Immature natural killer cell (primary cell): ENCODE measurements at regions not wholly inside any gene's neighbourhood (a gene's known extent, or its start where the extent isn't known, plus 50 kb on each side); places are given as distances from the start of the nearest gene placed in this dataset.
"Not testable (repeated sequence)": the region's sequence is repeated elsewhere in the genome, so short reads cannot be mapped to it uniquely, and the experiment has no call there.

ENCODE experiments used
- DNase-seq, 3 donors: peaks; one replicate each; pipeline ENCODE4 v3.0.0; 2022; ENCODE audit warnings: mixed read lengths in 1 of 3
- H3K27ac Mint-ChIP-seq, 6 donors: one replicate each; pipeline ENCODE4 v1.8.0; 2020; ENCODE audit warnings: mixed read lengths in 6 of 6, mild to moderate bottlenecking in 5 of 6, inconsistent platforms in 4 of 6, moderate library complexity in 3 of 6
- H3K27me3 Mint-ChIP-seq, 3 donors: one replicate each; pipeline ENCODE4 v1.8.0; 2020 to 2021; ENCODE audit warnings: low read depth in 3 of 3, mild to moderate bottlenecking in 3 of 3, mixed read lengths in 3 of 3, moderate library complexity in 3 of 3, inconsistent platforms in 1 of 3
- H3K36me3 Mint-ChIP-seq, 3 donors: one replicate each; pipeline ENCODE4 v1.8.0; 2020; ENCODE audit warnings: mixed read lengths in 3 of 3, inconsistent platforms in 2 of 3, mild to moderate bottlenecking in 2 of 3
- H3K4me1 Mint-ChIP-seq, 2 donors: one replicate each; pipeline ENCODE4 v1.8.0; 2020; ENCODE audit warnings: inconsistent platforms in 2 of 2, mild to moderate bottlenecking in 2 of 2, mixed read lengths in 2 of 2, moderate library complexity in 1 of 2
- H3K4me3 Mint-ChIP-seq, 5 donors: one replicate each; pipeline ENCODE4 v1.8.0; 2020; ENCODE audit warnings: mild to moderate bottlenecking in 5 of 5, mixed read lengths in 5 of 5, inconsistent platforms in 3 of 5, moderate library complexity in 3 of 5
- H3K9me3 Mint-ChIP-seq, 6 donors: one replicate each; pipeline ENCODE4 v1.8.0; 2020; ENCODE audit warnings: mild to moderate bottlenecking in 6 of 6, mixed read lengths in 6 of 6, inconsistent platforms in 4 of 6, moderate library complexity in 3 of 6

DNA sequence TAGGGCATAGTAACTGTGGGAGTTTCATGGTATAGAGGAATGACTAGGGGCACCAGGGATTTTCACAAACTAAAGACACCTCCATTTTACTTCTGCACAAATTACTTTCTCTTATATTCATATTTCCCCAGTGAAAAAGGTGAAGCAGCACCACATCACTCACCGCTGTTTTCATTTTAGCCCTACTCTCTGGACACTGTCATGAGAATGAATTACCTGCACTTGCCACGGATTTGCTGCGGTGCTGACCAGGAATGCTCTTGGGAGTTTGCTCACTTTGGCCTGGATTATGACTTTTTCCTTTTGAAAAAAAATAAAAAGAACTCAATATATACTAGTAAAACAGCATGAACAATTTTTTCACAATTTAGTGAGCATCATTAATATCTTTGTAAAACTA is 351.3 kb downstream of the NKX6-1 start:
- H3K27ac Mint-ChIP-seq = no peak overlapping the region
- DNase-seq = no peak
- no peaks in the 10 kb centered on the region for H3K36me3 Mint-ChIP-seq
- H3K4me3 Mint-ChIP-seq = no peak overlapping the region
- peaks cover 0 to 4% (median 0%) of the 10 kb centered on the region in 3 donors for H3K27me3 Mint-ChIP-seq
- H3K9me3 Mint-ChIP-seq = peaks cover 2 to 27% (median 5%) of the 10 kb centered on the region in 6 donors
- no peaks in the 10 kb centered on the region for H3K4me1 Mint-ChIP-seq

- H3K4me3 Mint-ChIP-seq = no peak overlapping the region
Observed at GRCh38 chr4:84146300-84146959, 352.7 kb downstream of the NKX6-1 start.

GRCh38 chr4:84145176-84145575 is 353.9 kb downstream of the NKX6-1 start:
- H3K9me3 Mint-ChIP-seq = peaks cover 0 to 24% (median 4%) of the 10 kb centered on the region in 6 donors
- peaks cover 0 to 4% (median 0%) of the 10 kb centered on the region in 3 donors for H3K27me3 Mint-ChIP-seq
- no peak overlapping the region for H3K27ac Mint-ChIP-seq
- no peak overlapping the region for H3K4me3 Mint-ChIP-seq
- H3K36me3 Mint-ChIP-seq = no peaks in the 10 kb centered on the region
- DNase-seq = no peak
- no peaks in the 10 kb centered on the region for H3K4me1 Mint-ChIP-seq

More at GRCh38 chr4:84146300-84146959, 352.7 kb downstream of the NKX6-1 start:
- DNase-seq = no peak
- Mint-ChIP-seq H3K27ac (no peak overlapping the region), H3K27me3 (peaks cover 0 to 4% (median 0%) of the 10 kb centered on the region in 3 donors), H3K36me3 (no peaks in the 10 kb centered on the region), H3K9me3 (peaks cover under 1 to 24% (median 4%) of the 10 kb centered on the region in 6 donors), H3K4me1 (no peaks in the 10 kb centered on the region)

DNA sequence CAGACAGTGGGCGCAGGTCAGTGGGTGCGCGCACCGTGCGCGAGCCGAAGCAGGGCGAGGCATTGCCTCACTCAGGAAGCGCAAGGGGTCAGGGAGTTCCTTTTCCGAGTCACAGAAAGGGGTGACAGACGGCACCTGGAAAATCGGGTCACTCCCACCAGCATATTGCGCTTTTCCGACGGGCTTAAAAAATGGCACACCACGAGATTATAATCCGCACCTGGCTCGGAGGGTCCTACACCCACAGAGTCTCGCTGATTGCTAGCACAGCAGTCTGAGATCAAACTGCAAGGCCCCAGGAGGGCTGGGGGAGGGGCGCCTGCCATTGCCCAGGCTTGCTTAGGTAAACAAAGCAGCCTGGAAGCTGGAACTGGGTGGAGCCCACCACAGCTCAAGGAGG is 372.2 kb downstream of the NKX6-1 start:
- H3K4me3 Mint-ChIP-seq, H3K27ac Mint-ChIP-seq, DNase-seq: not testable (repeated sequence)

DNA sequence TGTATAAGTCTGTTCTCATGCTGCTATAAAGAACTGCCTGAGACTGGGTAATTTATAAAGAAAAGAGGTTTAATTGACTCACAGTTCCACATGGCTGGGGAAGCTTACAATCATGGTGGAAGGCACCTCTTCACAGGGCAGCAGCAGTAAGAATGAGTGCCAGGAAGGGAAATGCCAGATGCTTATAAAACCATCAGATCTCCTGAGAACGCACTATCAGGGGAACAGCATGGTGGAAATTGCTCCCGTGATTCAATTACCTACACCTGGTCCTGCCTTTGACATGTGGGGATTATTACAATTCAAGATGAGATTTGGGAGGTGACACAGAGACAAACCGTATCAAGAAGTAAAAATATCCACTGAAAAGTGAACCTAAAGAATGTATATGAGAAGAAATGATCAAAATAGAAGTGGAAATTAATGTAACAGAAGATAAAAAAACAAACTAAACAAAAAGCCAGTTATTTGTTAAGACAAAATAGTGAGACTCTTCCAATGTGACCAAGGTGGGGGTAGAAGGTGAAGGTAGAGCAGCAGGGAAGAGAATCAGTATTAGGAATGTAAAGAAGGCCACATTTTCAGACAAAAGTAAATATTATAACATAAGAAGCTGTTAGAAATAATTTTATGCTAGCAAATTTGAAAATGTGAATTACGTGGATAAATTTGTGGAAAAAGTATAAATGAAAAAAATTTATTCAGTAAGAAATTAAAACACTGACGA is 372.9 kb downstream of the NKX6-1 start:
- Mint-ChIP-seq H3K36me3 (no peaks in the 10 kb centered on the region), H3K27ac (no peak overlapping the region), H3K4me1 (no peaks in the 10 kb centered on the region), H3K9me3 (peaks cover 0 to 16% (median 8%) of the 10 kb centered on the region in 6 donors), H3K27me3 (no peaks in the 10 kb centered on the region), H3K4me3 (no peak overlapping the region)
- no peak for DNase-seq

More for the DNA sequence above, 372.2 kb downstream of the NKX6-1 start:
- peaks cover 0 to 16% (median 8%) of the 10 kb centered on the region in 6 donors for H3K9me3 Mint-ChIP-seq
- not testable (repeated sequence) for H3K27me3 Mint-ChIP-seq, H3K4me1 Mint-ChIP-seq, H3K36me3 Mint-ChIP-seq

DNA sequence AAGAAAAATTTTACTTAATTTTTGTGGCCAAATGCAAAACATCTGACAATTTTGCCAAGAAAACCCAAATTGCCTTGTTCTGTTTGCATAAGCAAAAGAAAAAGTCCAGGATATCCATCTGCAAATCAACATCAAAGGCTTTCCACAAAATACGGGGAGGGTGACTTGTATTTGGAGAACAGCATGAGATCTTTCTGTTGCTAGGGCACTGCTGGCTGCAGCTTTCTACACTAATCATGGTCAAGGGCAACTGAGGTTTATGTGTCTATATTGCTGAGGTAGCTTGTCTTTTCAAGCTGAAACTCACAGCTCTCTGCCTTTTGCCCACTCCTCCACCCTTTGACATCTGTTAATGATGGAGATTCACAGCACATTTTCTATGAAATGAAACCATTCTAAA is 389.1 kb downstream of the NKX6-1 start:
- no peak overlapping the region for H3K4me3 Mint-ChIP-seq
- no peaks in the 10 kb centered on the region for H3K27me3 Mint-ChIP-seq
- peaks cover 0 to 3% (median 0%) of the 10 kb centered on the region in 3 donors for H3K36me3 Mint-ChIP-seq
- no peak for DNase-seq
- H3K9me3 Mint-ChIP-seq = peaks cover 8 to 24% (median 10%) of the 10 kb centered on the region in 6 donors
- H3K4me1 Mint-ChIP-seq = no peaks in the 10 kb centered on the region
- no peak overlapping the region for H3K27ac Mint-ChIP-seq

DNA sequence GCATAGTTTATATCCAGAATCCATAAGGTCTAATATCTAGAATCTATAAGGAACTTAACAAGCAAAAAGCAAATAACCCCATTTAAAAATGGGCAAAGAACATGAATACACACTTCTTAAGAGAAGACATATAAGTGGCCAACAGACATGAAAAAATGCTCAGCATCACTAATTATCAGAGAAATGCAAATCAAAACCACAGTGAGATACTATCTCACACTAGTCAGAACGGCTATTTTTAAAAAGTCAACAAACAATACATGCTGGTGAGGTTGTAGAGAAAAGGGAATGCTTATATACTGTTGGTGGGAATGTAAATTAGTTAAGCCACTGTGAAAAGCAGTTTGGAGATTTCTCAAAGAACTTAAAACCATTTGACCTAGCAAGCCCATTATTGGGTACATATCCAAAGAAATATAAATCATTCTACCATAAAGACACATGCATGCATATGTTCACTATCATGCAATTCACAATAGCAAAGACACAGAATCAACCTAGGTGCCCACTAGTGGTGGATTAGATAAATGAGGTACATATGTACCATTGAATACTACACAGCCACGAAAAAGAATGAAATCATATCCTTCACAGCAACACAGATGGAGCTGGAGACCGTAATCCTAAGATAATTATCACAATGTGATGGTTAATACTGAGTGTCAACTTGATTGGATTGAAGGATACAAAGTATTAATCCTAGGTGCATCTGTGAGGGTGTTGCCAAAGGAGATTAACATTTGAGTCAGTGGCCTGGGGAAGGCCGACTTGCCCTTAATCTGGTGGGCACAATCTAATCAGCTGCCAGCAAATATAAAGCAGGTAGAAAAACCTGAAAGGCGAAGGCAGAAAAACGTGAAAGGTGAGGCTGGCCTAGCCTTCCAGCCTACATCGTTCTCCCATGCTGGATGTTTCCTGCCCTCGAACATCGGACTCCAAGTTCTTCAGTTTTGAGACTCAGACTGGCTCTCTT is 397.2 kb downstream of the NKX6-1 start:
- H3K4me3 Mint-ChIP-seq, H3K36me3 Mint-ChIP-seq, H3K4me1 Mint-ChIP-seq, DNase-seq, H3K27ac Mint-ChIP-seq, H3K27me3 Mint-ChIP-seq, H3K9me3 Mint-ChIP-seq: not testable (repeated sequence)

DNA sequence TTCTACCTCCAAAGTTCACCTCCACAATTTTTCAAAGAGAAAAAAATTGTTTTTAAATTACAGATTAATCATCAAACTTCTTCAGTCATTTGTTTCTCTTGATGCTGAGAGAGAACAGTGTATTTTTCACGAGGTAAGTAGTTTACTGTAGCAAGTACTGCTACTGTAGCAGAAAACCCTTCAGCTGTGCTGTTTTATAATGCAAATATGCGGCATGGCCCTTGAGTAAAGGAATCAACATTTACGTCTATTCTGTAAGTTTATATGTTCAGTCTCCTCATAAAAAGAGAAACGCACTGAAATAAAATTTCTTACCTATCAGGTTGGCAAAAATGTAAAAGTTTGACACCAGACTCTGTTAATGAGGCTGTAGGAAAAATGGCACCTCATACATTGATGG is 399.0 kb downstream of the NKX6-1 start:
- no peaks in the 10 kb centered on the region for H3K4me1 Mint-ChIP-seq
- peaks cover 0 to 4% (median 1%) of the 10 kb centered on the region in 6 donors for H3K9me3 Mint-ChIP-seq
- H3K4me3 Mint-ChIP-seq = no peak overlapping the region
- no peaks in the 10 kb centered on the region for H3K36me3 Mint-ChIP-seq
- H3K27ac Mint-ChIP-seq = no peak overlapping the region
- peaks cover 0 to 2% (median 0%) of the 10 kb centered on the region in 3 donors for H3K27me3 Mint-ChIP-seq
- no peak for DNase-seq

DNA sequence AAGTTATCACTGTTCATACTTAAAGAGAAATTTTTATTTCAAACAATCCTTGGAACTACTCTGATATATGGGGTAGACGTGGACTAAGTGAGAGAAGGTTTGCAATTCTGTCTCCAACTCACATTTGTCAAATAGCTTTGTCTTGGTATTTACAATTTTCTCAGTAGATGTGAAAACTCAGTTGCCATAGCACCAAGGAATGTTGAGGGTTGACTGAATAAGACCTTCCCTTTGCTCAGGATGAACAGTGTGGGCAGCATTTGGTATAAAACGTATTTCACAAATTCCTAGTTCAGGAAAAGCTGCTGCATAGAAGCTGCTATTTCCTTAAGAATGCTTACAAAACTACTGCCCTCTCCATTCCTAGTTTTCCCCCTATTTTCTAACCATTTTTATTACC is 399.5 kb downstream of the NKX6-1 start:
- DNase-seq = no peak
- no peaks in the 10 kb centered on the region for H3K4me1 Mint-ChIP-seq
- peaks cover 0 to 4% (median 0%) of the 10 kb centered on the region in 6 donors for H3K9me3 Mint-ChIP-seq
- H3K27me3 Mint-ChIP-seq = peaks cover 0 to 2% (median 0%) of the 10 kb centered on the region in 3 donors
- H3K27ac Mint-ChIP-seq = no peak overlapping the region
- H3K4me3 Mint-ChIP-seq = no peak overlapping the region
- no peaks in the 10 kb centered on the region for H3K36me3 Mint-ChIP-seq

DNA sequence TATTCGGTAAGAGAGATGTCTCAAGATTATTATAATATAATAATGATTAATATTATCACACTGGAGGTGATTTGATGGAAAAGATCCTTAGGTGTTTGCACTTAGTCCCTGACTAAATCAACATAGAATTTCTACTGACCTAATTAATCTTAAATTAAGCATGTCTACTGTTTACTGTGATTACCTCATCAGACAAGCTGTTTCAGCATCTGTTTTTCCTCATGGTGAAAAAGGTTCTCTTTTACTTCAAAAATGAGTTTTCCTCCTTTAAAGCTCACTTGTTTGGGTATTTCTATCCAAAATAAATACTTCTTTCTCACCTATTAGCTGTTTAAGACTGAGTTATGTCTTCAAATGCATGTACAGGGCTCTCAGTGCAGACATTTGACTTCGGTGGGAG is 407.8 kb downstream of the NKX6-1 start:
- peaks cover 0 to 14% (median 2%) of the 10 kb centered on the region in 6 donors for H3K9me3 Mint-ChIP-seq
- no peaks in the 10 kb centered on the region for H3K4me1 Mint-ChIP-seq
- no peak overlapping the region for H3K27ac Mint-ChIP-seq
- H3K36me3 Mint-ChIP-seq = no peaks in the 10 kb centered on the region
- DNase-seq = no peak
- no peaks in the 10 kb centered on the region for H3K27me3 Mint-ChIP-seq
- no peak overlapping the region for H3K4me3 Mint-ChIP-seq

DNA sequence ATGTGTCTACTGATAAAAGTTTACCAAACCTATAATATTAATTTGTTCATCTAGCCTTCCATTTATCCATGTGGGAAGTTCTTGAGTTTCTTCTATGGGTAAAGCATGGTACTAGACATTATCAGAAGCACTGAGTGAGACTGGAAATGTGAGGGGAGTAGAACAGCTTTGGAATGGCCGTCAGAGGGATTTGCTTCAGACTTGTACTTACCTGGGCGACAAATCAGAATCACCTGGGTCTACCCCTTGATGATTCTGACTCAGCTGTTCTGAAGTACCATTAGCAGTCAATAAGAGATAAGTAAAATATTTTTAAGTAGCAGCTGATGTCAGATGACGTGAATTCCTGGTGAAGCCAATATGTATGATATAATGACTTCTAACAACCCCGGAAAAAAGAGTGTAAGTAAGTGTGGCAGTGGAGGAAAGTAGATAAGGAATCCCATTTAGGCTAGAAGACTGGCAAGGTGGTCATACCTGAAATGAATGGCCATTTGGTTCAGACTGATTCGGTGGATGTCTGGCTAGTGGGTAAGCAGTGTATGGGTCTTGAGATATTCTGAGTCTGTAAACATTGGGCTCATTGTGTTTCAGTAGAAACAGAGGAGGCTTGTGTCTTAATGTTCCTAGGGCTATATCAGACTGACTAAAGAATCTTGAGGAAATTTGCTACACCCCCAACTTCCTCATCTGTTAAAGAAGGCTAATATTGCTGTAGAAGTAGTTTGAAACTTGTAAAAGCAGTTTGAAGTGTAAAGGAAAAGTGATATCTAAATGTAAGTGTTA is 409.2 kb downstream of the NKX6-1 start:
- H3K9me3 Mint-ChIP-seq = peaks cover 0 to 14% (median 2%) of the 10 kb centered on the region in 6 donors

DNA sequence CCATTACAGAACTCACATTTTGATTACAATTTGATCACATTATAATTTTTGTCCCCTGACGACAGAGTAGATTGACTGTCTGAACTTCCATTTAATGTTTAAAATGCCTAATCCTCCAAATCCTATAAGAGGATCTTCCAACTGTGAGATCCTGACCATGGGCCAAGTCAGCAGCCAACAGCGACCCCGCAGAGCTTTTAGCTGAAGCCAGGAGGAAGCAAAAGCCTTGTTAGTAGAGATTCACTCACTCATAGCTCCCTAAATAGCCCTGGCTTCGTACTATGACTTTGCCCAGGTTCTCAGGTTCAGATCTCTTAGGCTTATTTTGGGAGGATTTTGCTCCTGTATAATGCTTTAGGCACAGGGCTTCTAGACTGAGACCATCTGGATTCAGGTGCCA is 413.1 kb downstream of the NKX6-1 start:
- Mint-ChIP-seq H3K4me1 (no peaks in the 10 kb centered on the region), H3K4me3 (no peak overlapping the region), H3K9me3 (peaks cover 0 to 25% (median 4%) of the 10 kb centered on the region in 6 donors), H3K27me3 (no peaks in the 10 kb centered on the region), H3K27ac (no peak overlapping the region), H3K36me3 (no peaks in the 10 kb centered on the region)
- DNase-seq = no peak

More for the DNA sequence above, 409.2 kb downstream of the NKX6-1 start:
- H3K27ac Mint-ChIP-seq = no peak overlapping the region
- H3K4me3 Mint-ChIP-seq = no peak overlapping the region
- H3K27me3 Mint-ChIP-seq = no peaks in the 10 kb centered on the region
- no peak for DNase-seq
- no peaks in the 10 kb centered on the region for H3K36me3 Mint-ChIP-seq
- no peaks in the 10 kb centered on the region for H3K4me1 Mint-ChIP-seq

- peaks cover 0 to 3% (median 0%) of the 10 kb centered on the region in 3 donors for H3K36me3 Mint-ChIP-seq
- H3K4me1 Mint-ChIP-seq = no peaks in the 10 kb centered on the region
- no peak overlapping the region for H3K27ac Mint-ChIP-seq
- H3K4me3 Mint-ChIP-seq = no peak overlapping the region
- no peak for DNase-seq
- peaks cover 0 to 2% (median 2%) of the 10 kb centered on the region in 3 donors for H3K27me3 Mint-ChIP-seq
- H3K9me3 Mint-ChIP-seq = peaks cover 6 to 26% (median 15%) of the 10 kb centered on the region in 6 donors
Observed at GRCh38 chr4:84070289-84070688, 428.8 kb downstream of the NKX6-1 start.
